NCI-H1092 treated with DMSO at 0.1 percent for 48 hours (cell line): ENCODE measurements at regions not wholly inside any gene's neighbourhood (a gene's known extent, or its start where the extent isn't known, plus 50 kb on each side); places are given as distances from the start of the nearest gene placed in this dataset.
"Not testable (repeated sequence)": the region's sequence is repeated elsewhere in the genome, so short reads cannot be mapped to it uniquely, and the experiment has no call there.

Experiments
- DNase-seq: peaks from one replicate; lab custom pipeline; 2025; lab: John Stamatoyannopoulos, UW

DNA sequence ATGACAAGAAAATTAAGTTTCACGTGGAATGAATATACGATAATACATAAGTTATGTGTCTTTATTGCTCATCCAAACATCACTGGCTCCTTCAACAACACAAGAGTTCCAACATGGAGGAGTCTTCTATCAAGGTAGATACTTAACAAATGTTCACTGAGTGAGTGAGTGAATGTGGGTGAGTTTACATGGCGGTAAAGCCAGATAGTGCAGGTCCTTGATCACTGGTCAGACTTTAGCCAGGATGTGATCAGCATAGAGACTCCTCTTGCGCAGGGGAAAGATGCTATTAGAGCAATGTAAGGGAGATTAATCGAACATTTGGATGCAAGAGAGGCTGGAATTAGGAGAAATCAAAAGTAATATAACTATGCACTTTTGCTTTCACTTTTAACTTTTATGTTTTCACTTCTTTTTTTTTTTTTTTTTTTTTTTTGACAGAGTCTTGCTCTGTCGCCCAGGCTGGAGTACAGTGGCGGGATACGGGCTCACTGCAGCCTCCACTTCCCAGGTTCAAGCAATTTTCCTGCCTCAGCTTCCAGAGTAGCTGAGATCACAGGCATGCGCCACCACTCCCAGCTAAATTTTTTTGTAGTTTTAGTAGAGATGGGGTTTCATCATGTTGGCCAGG is 249.0 kb upstream of the ID2 start:
- no peak for DNase-seq

DNA sequence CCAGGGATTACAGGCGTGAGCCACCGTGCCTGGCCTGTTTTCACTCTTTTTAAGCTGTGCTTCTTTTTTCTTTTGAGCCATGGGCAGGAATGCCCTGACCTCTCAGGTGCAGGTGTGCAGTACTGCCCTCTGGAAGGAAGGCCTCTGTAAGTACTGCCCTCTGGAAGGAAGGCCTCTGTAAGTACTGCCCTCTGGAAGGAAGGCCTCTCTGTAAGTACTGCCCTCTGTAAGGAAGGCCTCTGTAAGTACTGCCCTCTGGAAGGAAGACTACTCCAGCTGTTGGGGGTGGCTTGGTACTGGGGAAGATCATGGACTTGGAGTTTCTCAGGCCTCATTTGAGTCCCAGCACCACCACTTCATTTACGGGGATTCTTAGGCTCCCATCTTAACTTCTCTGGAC is 248.5 kb upstream of the ID2 start:
- DNase-seq: no peak

DNA sequence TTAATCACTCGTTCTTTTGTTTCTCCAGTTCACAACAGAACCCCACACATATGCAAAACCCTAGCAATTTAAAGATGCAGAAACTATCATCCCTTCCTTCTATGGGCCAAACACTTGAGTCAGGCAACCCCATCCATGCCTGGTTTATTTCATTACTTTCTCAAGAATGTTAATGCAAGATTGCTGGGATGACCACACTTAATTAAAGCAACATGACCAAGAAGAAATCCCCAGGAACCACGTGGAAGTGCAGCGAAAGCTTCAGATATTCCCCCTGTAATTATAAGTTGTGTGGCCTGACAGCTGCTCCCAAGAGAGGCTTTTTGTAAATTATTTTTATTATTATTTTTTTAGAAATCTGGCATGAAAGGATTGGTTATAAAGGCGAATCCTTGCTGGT is 246.2 kb upstream of the ID2 start:
- no peak for DNase-seq

DNA sequence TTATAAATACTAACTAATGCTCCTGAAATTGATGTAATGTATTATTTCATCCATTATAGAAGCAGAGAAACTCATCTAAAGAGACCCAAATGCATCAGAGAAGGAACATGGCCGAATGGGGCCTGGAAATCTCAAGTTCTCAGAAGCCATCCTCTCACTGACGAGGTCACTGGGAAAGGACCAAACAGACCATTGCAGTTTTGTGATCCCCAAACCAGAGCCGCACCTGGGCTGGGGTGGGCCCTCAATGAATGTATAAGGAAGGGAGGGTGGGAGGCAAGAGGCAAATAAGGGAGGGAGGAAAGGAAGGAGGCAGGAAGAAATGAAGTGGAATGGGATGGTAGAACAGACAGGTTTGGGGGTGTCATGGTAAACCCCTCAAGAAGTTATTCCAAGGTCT is 245.3 kb upstream of the ID2 start:
- no peak for DNase-seq

DNA sequence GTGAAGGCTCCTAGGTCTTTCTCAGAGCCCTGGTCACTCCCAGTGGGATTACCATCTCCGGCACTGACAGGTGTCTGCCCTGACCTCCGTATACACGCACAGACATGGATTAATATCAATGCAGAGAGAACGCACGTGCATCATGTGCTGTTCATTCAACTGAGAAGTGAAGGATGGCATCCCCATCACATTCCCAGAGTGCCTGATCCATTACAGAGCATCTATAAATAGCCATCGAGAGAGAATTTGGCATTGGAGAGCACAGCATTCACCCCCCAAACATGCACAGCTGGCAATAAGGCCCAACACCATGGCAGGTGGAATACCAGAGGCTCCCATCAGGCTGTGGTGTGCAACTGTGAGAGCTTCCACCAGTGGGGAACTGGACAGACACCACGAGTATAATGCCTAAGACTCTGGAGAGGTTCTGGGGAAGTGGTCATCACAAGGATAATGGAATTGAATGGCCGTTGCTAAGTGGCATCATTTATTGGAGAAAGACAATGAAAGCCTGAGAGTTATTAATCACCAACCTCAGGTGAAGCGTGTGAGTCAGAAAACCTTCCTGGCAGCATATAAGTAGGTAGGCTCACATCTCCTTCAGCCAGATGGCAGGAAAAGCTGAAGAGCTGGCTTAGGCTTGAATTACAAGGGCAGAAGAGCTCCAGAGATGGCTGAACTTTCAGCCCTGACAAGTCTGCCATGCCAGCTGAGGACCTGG is 244.5 kb upstream of the ID2 start:
- no peak for DNase-seq

DNA sequence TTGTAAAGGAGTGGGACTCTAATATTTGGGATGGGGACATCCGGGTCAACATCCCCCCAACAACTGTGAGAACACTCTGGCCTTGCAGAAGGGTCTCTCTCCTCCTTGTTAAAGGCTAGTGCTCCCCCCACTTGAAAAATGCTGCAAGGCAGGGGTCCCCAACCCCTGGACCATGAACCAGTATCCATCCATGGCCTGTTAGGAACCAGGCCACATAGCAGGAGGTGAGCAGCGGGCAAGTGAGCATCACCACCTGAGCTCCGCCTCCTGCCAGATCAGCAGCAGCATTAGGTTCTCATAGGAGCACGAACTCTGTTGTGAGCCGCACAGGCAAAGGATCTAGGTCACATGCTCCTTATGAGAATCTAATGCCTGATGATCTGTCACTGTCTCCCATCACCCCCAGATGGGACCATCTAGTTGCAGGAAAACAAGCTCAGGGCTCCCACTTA is 243.9 kb upstream of the ID2 start:
- no peak for DNase-seq

DNA sequence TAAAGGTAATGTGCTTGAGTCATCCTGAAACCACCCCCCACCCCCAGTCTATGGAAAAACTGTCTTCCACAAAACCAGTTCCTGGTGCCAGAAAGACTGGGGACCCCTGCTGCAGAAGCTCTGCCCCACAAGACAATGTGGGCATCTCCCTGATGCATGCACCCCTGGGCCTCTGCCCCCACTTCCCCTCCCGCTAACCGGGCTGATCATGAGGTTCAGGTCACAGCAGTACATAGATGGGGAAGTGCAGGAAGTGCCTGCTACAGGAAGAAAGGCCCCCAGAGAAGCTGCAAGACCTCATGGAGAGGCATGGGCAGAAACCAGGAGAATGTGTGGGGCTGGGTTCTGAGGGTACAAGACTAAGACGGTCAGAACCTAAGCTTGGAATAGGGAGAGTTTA is 243.4 kb upstream of the ID2 start:
- no peak for DNase-seq

DNA sequence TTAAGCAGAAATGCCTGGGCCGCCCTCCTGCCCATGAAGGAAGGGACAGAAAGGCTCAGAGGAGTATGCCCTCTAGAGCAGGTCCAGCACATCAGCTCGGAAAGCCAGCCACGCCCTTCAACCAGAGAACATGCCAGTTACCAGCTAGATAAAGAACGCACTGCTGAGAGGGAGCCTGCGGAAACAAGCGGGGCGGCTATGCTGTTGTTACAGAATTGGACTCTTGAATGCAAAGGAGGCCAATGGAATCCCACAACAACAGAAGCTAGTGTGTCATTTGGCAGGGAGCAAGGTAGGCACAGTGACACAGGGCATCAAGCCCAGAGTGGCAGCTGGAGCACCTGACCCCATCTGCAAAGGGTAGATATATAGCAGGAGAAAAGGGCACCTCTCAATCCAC is 242.9 kb upstream of the ID2 start:
- DNase-seq: peak; percentile 50

DNA sequence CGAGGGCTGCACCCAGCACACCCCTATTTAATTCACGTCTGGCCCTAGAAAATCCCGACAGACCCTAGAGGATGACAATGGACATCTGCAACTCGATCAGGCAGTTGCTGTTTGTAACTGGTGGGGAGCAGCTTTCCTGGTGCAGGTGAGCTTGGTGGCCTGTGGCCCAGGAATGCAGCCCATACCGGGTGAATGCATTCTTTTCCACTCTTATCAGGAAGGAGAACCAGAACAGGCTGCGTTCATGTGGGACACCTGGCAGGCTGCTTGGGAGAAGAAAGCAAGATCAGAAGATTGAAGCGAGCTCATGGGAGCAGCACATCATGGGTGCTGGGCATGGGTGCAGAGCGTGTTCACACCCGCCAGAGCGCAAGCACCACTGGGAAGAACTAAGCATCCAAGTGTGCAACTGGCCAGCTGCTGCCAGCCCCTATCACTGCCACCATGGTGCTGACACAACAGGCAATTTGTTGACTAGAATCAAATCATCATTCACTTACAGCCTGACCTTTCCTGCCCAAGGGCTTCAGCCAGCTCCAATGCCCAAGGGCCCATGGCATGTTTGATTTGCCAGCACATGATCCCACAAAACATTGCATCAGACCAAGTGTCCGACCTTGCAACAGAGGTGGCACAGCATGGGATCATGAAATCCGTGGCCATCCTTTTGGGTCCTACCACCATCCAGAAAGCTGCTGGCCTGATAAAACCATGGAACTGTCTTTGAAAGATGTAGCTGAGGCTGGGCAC is 241.7 kb upstream of the ID2 start:
- DNase-seq: no peak

DNA sequence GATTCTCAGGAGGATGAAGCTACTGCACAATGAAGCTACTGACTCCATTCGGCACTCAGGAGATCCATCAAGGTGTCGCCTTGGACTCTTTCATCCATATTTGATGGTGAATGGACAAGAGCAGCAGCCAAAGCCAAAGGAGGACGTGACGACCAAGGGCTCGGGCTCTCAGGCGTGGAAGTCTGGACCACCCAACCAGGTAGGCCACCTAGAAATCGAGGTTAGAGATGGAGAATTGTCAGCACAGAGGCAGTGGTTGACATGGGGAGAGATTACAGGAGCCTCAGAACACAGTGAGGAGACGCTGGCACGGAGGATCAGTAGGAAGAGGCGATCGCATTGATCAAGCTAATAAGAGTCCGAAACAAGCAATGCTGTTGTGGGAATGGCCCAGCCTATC is 240.5 kb upstream of the ID2 start:
- no peak for DNase-seq

DNA sequence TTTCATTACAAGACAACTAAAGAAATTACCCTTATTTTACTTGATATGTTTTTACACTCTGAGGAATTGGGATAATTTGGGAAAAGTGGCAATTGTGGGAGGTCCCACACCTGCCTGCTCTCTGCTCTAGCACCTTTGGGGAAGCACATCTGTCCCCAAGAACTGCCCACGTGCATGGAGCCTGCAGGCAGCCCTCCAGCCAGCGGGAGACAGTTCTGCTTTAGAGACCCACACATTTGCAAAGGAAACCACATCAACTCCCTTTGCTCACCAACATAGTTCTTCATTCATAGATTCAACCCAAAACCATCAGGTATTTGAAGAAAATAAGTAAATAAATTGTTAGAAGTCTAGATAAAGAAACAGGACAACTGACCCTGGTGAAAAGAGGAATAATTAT is 239.9 kb upstream of the ID2 start:
- DNase-seq: no peak

DNA sequence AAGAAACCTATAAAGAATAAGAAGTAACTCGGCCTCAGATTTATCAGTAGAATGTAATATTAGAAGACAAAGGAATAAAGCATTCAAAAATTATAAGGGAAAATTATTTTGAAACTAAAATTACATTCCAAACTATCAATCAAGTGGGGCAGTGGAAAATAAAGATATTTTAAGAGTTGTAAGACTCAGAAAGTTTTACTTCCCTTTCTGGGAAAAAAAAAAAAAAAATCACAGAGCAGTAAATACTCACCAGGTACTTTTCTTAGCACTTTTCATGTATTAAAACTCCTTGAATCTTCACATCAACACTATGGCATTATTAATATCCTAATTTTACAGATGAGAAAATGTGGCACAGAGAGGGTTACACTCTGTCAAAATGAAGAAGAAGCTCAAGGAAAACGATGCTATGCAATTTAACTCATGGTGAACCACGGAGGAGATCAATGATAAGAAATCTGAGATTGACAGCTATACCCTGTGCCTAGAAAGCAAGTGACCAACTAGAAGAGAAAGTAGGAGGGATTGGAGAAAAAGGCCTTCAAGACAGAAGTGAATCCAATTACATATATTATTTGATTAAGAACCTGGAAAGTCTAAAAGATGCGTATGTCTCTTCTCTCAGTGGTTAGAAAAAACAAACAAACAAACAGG is 238.9 kb upstream of the ID2 start:
- DNase-seq: no peak

DNA sequence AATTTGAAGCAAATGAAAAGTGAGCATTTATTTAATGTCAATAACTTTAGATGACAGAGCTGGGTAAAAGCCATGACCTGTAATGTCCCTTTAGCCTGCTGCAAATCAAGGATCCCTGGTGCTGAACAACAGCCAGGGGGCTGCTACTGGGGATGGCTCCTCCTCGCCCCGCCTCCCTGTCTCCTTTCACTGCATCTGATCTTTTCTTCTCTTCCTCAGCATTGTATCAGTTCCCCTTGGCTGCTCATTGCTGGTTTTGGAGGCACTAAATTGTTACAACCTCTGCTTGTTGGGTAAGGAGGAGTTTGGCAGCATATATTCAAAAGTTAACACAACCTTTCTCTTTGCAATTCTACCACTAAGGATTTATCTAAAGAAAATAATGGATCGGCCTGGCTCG is 236.3 kb upstream of the ID2 start:
- no peak for DNase-seq

DNA sequence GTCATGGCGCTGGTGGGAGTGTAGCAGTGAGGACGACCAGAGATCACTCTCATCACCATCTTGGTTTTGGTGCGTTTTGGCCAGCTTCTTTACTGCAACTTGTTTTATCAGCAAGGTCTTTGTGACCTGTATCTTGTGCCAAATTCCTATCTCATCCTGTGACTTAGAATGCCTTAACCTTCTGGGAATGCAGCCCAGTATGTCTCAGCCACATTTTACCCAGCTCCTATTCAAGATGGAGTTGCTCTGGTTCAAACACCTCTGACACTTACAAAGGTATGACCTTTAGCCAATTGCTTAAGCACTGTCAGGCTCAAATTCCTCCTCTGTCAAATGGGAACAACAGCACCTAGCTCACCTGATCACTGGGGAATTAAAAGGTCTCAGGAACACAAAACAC is 235.1 kb upstream of the ID2 start:
- not testable (repeated sequence) for DNase-seq

DNA sequence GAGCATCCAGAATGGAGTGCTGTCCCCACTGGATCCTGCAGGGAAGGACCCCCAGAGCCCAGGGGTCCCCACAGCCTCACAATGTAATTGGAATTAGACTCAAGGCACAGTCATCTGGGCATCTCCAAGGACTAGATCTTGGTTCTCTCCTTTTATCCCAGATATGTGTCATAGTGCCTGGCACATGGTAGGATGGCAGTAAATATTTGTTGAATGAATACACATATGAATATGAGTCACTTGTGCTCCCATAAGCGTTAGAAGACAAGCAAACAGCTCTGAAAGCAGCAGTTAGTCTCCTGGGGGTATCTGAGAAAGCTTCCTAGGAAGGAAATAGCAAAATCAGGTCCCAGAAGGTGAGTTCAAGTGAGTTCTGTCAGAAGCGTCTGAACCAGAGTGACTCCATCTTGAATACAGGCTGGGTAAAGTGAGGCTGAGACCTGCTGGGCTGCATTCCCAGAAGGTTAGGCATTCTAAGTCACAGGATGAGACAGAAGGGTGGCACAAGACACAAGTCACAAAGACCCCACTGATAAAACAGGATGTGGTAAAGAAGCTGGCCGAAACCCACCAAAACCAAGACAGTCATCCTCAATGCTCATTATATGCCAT is 234.1 kb upstream of the ID2 start:
- no peak for DNase-seq

DNA sequence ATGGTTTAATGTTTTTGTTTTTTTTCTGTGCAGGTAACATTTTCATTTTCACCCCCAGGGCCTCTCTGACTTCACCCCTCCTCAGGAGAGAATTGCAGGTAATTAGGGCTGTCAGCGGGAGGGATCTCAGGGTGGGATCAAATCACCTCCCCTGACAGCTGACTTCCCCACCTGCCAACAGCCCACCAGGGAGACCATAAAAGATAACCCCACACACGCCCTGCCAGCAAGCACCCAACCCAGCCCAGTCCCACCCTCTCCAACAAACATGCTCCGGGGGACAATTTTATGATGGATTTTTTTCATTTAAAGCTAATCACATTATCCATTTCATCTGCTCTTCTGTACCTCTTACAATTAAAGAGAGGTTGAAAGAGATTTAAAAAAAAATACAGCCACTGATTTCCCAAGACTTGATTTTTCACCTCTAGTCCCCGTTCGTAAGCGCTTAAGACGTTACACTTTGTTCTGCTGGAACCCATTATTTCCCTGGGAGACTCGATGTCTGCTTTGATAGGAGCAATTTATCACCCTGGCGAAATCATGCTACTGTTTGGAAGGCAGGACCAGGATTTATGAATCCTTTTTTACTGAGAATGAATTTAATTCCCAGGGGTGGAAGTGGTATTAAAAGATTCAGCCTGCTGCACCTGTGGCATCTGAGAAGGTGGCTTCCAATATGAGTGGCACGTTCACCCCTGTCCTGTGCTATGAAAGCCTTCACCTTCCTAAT is 232.9 kb upstream of the ID2 start:
- DNase-seq: peak; percentile 33

DNA sequence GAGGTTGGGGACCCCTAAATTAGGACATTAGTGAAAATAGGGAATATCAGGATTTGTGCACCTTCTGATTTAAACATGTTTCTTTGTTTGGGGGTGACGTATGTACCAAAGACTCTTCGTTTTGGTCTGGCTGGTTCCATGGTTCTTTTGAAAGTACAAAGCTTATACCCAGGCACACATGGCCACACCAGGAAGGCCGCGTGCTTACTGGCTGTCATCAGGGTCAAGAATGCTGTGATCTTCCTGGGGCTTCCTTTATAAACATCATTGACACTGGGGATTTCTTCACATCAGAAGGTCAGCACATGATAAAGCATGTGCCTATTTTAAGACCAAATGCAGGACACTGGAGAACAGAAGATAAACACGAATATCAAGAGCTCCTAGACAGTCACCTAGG is 230.6 kb upstream of the ID2 start:
- DNase-seq: no peak

DNA sequence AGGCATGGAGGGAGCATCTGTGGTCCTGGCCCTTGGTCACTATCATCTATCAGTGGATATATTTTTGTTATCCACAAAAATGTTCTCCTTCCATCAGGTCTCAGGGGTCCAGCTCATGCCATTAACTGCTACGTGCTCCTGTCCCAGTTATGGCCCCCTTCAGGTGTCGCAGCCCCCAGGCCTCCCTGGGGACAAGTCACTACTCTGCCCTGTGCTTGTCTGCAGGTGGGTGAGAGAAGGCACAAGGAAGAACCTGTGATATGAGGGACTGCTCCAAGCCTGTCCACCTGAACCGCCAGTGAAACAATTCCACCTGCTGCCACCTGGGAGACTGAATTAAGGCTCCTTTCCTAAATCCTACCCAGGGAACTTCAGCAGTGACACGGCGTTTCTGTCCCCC is 229.6 kb upstream of the ID2 start:
- DNase-seq: no peak

DNA sequence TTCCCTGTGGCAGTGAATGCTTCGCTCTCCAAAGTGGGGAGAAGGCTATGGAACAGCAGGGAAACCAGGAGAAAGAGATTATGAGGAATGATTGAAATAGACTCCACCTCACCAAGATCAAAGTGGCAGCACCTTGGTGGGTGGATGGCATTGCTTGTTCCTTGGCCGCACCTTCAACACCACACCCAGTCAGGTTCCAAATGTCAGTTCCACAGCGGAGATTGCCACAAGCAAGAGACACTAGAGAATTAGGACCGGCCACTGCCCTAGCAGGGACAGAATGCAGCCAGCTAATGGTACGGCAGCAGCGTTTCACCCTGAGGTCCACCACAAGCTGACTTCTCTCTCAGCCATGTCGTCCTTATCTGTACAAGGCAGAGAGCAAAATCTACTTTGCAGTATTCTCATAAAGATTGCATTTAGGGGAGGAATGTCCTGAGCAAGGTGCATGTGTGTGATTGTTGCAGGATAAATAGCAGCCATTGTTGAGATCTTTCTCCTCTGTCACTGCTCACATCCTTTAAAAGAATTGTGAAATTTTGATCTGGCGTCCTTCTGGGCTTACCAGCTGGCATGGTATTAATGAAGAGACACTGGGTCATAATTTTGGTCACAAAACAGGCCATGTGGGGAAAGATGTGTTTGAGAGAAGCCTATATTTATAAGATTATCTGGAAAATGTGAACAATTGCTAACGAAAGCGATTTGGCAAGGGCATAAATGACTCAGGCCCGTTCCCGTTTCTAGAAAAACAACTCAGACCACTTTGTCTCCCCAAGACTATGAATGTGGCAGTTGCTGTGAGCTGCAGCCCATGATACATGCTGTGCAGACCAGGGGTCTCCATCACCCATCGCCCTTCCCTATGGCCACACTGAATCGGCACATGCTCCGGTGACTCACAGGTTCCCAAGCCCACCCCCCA is 228.6 kb upstream of the ID2 start:
- DNase-seq: no peak

DNA sequence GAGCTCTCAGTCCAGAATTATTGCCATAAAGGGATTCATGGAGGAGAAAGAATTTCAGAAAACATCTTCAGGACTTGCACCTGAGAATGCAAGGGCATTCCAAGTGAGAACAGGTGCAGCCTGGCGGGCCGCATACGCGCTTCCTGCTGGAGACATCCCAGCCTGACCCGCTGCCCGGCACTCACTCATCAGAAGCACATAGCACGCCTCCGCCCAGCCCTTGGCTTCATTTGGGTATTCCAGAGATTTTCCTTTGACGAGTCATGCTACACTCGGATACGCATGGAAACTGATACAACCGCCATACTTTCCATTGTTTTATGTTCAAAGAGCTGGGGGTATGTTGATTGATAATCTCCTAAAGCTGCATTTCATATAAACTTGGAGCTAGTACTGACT is 228.0 kb upstream of the ID2 start:
- DNase-seq: no peak

DNA sequence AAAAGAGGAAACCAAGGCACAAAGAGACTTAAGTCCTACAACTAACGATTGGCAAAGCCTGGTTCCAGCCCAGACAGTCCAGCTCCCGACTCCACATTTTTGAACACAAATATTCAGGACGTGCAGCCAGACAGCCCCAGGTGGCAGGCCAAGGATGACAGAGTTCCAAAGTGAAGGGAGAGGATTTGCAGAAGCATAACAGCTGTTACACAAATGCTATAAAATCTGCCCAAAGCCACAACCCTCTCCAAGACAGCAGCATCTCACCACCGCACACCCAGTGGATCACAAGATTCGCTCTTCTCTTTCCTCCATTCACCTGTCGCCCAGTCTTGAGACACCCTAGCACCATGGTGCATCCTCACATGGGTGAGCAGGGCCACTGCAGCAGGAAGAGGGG is 227.1 kb upstream of the ID2 start:
- no peak for DNase-seq
